H1 (cell line): ENCODE measurements at regions not wholly inside any gene's neighbourhood (a gene's known extent, or its start where the extent isn't known, plus 50 kb on each side); places are given as distances from the start of the nearest gene placed in this dataset.
A peak's percentile ranks its signal among the peaks of the same experiment; 100 is the strongest.
"Not testable (repeated sequence)": the region's sequence is repeated elsewhere in the genome, so short reads cannot be mapped to it uniquely, and the experiment has no call there.

ENCODE experiments used
- CTCF ChIA-PET: fragments of 300-600 bp; sonication (Branson Sonifier 250); formaldehyde crosslinking; loops from one replicate; lab custom pipeline; 2021; ENCODE audit not compliant: partially characterized antibody; lab: Charles Lee
- POLR2A ChIA-PET: fragments of 300-600 bp; sonication (Branson Sonifier 250); formaldehyde crosslinking; loops from one replicate; lab custom pipeline; 2021; ENCODE audit warnings: inconsistent platforms; ENCODE audit not compliant: partially characterized antibody; lab: Charles Lee
- DNase-seq, 2 experiments: peaks; one replicate each; pipeline versions ENCODE4 v3.0.0 to v3.0.0-alpha.2; 2010 to 2022; ENCODE audit warnings: low spot score in 2 of 2, low read depth in 1 of 2, mixed read lengths in 1 of 2
- FAIRE-seq: peaks from 2 replicates; lab custom pipeline; 2011; peaks lifted over from hg19 to GRCh38; lab: Jason Lieb, UNC
- H2AFZ ChIP-seq: 2 replicates; pipeline ENCODE4 v1.8.1; 2012; ENCODE audit warnings: low read length, inconsistent platforms
- H2AK5ac ChIP-seq: 2 replicates; pipeline ENCODE4 v1.6.1; 2013; ENCODE audit warnings: low read depth, low read length
- H2BK120ac ChIP-seq: replicated peaks from 2 replicates; pipeline ENCODE3; 2013; ENCODE audit warnings: low read depth, low read length, inconsistent platforms
- H2BK12ac ChIP-seq: 2 replicates; pipeline ENCODE4 v1.6.1; 2013; ENCODE audit warnings: low read depth, low read length
- H2BK15ac ChIP-seq: 2 replicates; pipeline ENCODE4 v1.6.1; 2013; ENCODE audit warnings: low read length
- H2BK20ac ChIP-seq: 2 replicates; pipeline ENCODE4 v1.6.1; 2013; ENCODE audit warnings: low read length
- H2BK5ac ChIP-seq: 2 replicates; pipeline ENCODE4 v1.6.1; 2013; ENCODE audit warnings: low read depth, low read length
- H3K14ac ChIP-seq: 2 replicates; pipeline ENCODE4 v1.6.1; 2013; ENCODE audit warnings: inconsistent platforms; ENCODE audit not compliant: insufficient read length
- H3K18ac ChIP-seq: 2 replicates; pipeline ENCODE4 v1.6.1; 2013; ENCODE audit warnings: low read length; ENCODE audit errors: extremely low read depth
- H3K23ac ChIP-seq: 2 replicates; pipeline ENCODE4 v1.6.1; 2013; ENCODE audit warnings: inconsistent platforms; ENCODE audit not compliant: insufficient read length
- H3K23me2 ChIP-seq: 2 replicates; pipeline ENCODE4 v1.6.1; 2013; ENCODE audit warnings: low read depth, low read length
- H3K27ac ChIP-seq: 2 replicates; pipeline ENCODE4 v1.6.1; 2011; ENCODE audit warnings: low read depth, low read length, inconsistent platforms
- H3K27me3 ChIP-seq, 4 experiments: replicated peaks in 1 of 4; 1 replicate in 1 of 4; 2 replicates in 3 of 4; pipeline versions ENCODE4 v1.6.1 to v1.8.1; 2011 to 2013; ENCODE audit warnings: low read length in 3 of 4, mild to moderate bottlenecking in 3 of 4, inconsistent platforms in 2 of 4, mixed read lengths in 2 of 4, moderate library complexity in 1 of 4; ENCODE audit not compliant: control insufficient read depth in 3 of 4, insufficient read depth in 3 of 4; ENCODE audit errors: extremely low read depth in 1 of 4
- H3K36me3 ChIP-seq, 4 experiments: 2 replicates each; pipeline versions ENCODE4 v1.6.1 to v1.8.1; 2011 to 2013; ENCODE audit warnings: mild to moderate bottlenecking in 4 of 4, low read length in 3 of 4, moderate library complexity in 2 of 4, control low read depth in 1 of 4, inconsistent platforms in 1 of 4; ENCODE audit not compliant: insufficient read depth in 4 of 4, control insufficient read depth in 2 of 4
- H3K4ac ChIP-seq: replicated peaks from 2 replicates; pipeline ENCODE3; 2013; ENCODE audit warnings: low read length, low read depth, mixed read lengths, inconsistent platforms; ENCODE audit not compliant: insufficient read length
- H3K4me1 ChIP-seq, 4 experiments: replicated peaks in 1 of 4; 1 replicate in 1 of 4; 2 replicates in 3 of 4; pipeline versions ENCODE4 v1.6.1 to v1.8.1; 2011 to 2013; ENCODE audit warnings: low read length in 3 of 4, inconsistent platforms in 2 of 4, mixed read lengths in 1 of 4; ENCODE audit not compliant: insufficient read depth in 4 of 4, control insufficient read depth in 3 of 4
- H3K4me2 ChIP-seq, 2 experiments: 2 replicates each; pipeline versions ENCODE4 v1.6.1 to v1.8.1; 2011 to 2013; ENCODE audit warnings: low read depth in 2 of 2, low read length in 2 of 2, control low read depth in 1 of 2, inconsistent platforms in 1 of 2, mild to moderate bottlenecking in 1 of 2; ENCODE audit not compliant: insufficient read depth in 1 of 2
- H3K4me3 ChIP-seq, 4 experiments: fragments of 200-600, 300-600 bp in 1 of 4; sonication (generic), shearing (Covaris generic), sonication (Bioruptor Twin) in 1 of 4; 2 replicates each; pipeline versions ENCODE4 v1.5.1 to v1.8.1; 2011 to 2016; ENCODE audit warnings: low read length in 4 of 4, low read depth in 3 of 4, control low read depth in 2 of 4, inconsistent platforms in 2 of 4, mild to moderate bottlenecking in 2 of 4, mixed read lengths in 1 of 4, moderate library complexity in 1 of 4; ENCODE audit not compliant: insufficient read depth in 2 of 4; ENCODE audit errors: extremely low read depth in 1 of 4
- H3K56ac ChIP-seq: replicated peaks from 2 replicates; pipeline ENCODE3; 2013; ENCODE audit warnings: low read depth, mild to moderate bottlenecking, mixed read lengths, low read length, inconsistent platforms; ENCODE audit not compliant: insufficient read length
- H3K79me1 ChIP-seq: 2 replicates; pipeline ENCODE4 v1.6.1; 2013; ENCODE audit warnings: low read depth, low read length, control low read depth
- H3K79me2 ChIP-seq, 2 experiments: 2 replicates each; pipeline versions ENCODE4 v1.6.1 to v1.8.1; 2012 to 2013; ENCODE audit warnings: low read length in 2 of 2, mild to moderate bottlenecking in 2 of 2, inconsistent platforms in 1 of 2; ENCODE audit not compliant: insufficient read depth in 2 of 2, control insufficient read depth in 1 of 2
- H3K9ac ChIP-seq, 4 experiments: replicated peaks in 1 of 4; 1 replicate in 1 of 4; 2 replicates in 3 of 4; pipeline versions ENCODE4 v1.6.1 to v1.8.1; 2011 to 2013; ENCODE audit warnings: low read depth in 3 of 4, low read length in 3 of 4, control low read depth in 2 of 4, mild to moderate bottlenecking in 2 of 4, moderate library complexity in 2 of 4, inconsistent platforms in 1 of 4; ENCODE audit errors: extremely low read depth in 1 of 4
- H3K9me3 ChIP-seq, 2 experiments: 2 replicates each; pipeline versions ENCODE4 v1.6.1 to v1.8.1; 2012 to 2013; ENCODE audit warnings: mild to moderate bottlenecking in 2 of 2, moderate library complexity in 2 of 2, control low read depth in 1 of 2, inconsistent platforms in 1 of 2, low read depth in 1 of 2, low read length in 1 of 2, mixed read lengths in 1 of 2; ENCODE audit not compliant: insufficient read depth in 2 of 2
- H4K20me1 ChIP-seq, 2 experiments: replicated peaks in 1 of 2; 2 replicates each; pipeline versions ENCODE3 to v1.8.1; 2011 to 2013; ENCODE audit warnings: inconsistent platforms in 2 of 2, low read length in 2 of 2, mild to moderate bottlenecking in 1 of 2; ENCODE audit not compliant: insufficient read depth in 2 of 2, control insufficient read depth in 1 of 2
- H4K5ac ChIP-seq: 2 replicates; pipeline ENCODE4 v1.6.1; 2013; ENCODE audit warnings: low read length, low read depth, mixed read lengths, inconsistent platforms; ENCODE audit not compliant: insufficient read length
- H4K8ac ChIP-seq: 2 replicates; pipeline ENCODE4 v1.8.0; 2013; ENCODE audit warnings: mild to moderate bottlenecking, moderate library complexity, low read length, inconsistent platforms; ENCODE audit not compliant: insufficient read depth; ENCODE audit errors: extremely low read depth
- H4K91ac ChIP-seq: replicated peaks from 2 replicates; pipeline ENCODE3; 2013; ENCODE audit warnings: low read length, mixed read lengths, inconsistent platforms; ENCODE audit not compliant: insufficient read length
- TEAD4 ChIP-seq: IDR thresholded peaks from 2 replicates; pipeline ENCODE4 v1.6.1; 2012; ENCODE audit warnings: low read depth, low read length, inconsistent platforms, mixed read lengths
- WGBS, 2 experiments: shearing (Covaris generic) in 1 of 2; methylation state at CpG; one replicate each; pipeline versions ENCODE4 v1.1.6 to v1.1.7; 2013 to 2015; ENCODE audit warnings: low lambda C conversion rate in 2 of 2, mixed read lengths in 2 of 2, inconsistent platforms in 1 of 2, low coverage in 1 of 2, missing lambda C conversion rate in 1 of 2; ENCODE audit not compliant: insufficient replicate concordance in 2 of 2, insufficient coverage in 1 of 2, insufficient read length in 1 of 2; ENCODE audit errors: extremely low coverage in 1 of 2, missing lambda C conversion rate in 1 of 2; 5-methylcytosine and 5-hydroxymethylcytosine counted together

- H3K14ac ChIP-seq, H3K23me2 ChIP-seq, H4K91ac ChIP-seq, H2BK20ac ChIP-seq, H2BK12ac ChIP-seq, H3K27me3 ChIP-seq, H2AK5ac ChIP-seq, H2BK15ac ChIP-seq, H4K20me1 ChIP-seq, H3K4me3 ChIP-seq, DNase-seq, CTCF ChIA-PET, H3K27ac ChIP-seq, H3K4me2 ChIP-seq, H3K4ac ChIP-seq, H2BK5ac ChIP-seq, H3K56ac ChIP-seq, FAIRE-seq, H3K79me1 ChIP-seq, H3K18ac ChIP-seq, H4K5ac ChIP-seq, H3K9ac ChIP-seq, H3K4me1 ChIP-seq, POLR2A ChIA-PET, H3K79me2 ChIP-seq, H2BK120ac ChIP-seq, H4K8ac ChIP-seq, H3K36me3 ChIP-seq, H2AFZ ChIP-seq, H3K23ac ChIP-seq: not testable (repeated sequence)
- peaks cover 6 to 10% of the 10 kb centered on the region in 2 experiments; a peak in 2 of 4 replicates for H3K9me3 ChIP-seq
- 0 out of 2 replicates have a peak, but pooled peaks have one; percentile 13 for TF ChIP-seq TEAD4
- WGBS, 2 experiments = 86% methylated on average over 5 of the region's 8 CpGs; no CpG with 5 or more reads in 1 of the 2 experiments
These were observed 61.9 kb upstream of the APP start for GRCh38 chr21:26232491-26232890.
